ENCODE measurements at regions not wholly inside any gene's neighbourhood (a gene's known extent, or its start where the extent isn't known, plus 50 kb on each side); places are given as distances from the start of the nearest gene placed in this dataset.

DNA sequence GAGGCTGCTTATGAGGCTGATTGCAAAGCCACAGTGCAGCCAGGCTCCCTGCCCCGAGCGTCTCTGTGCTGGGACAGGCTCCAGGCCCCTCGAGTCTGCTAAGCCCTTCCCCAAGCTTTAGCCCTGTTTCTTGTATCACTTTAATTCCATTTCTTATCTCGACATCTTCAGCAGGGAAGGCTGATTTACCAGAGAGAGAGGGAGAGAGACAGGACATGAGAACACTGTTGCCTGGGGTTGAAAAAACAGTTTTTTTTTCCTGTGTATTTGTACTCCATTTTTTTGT, 386.5 kb downstream of the SMOC2 start:
- no peak overlapping the region for H3K27ac ChIP-seq (ENCODE audit: low read length)
- H3K9me3 ChIP-seq (ENCODE audit: insufficient read depth, low read length, severe bottlenecking), result no peaks in the 10 kb centered on the region
- no peaks in the 10 kb centered on the region for H3K36me3 ChIP-seq (ENCODE audit: insufficient read depth, low read length)
- H3K4me1 ChIP-seq (ENCODE audit: insufficient read depth, low read length), result no peaks in the 10 kb centered on the region
- no peak overlapping the region for H2AFZ ChIP-seq (ENCODE audit: low read depth, low read length)
- no peak overlapping the region for H3K9ac ChIP-seq (ENCODE audit: low read depth, low read length)
- no peak overlapping the region for H3K4me2 ChIP-seq (ENCODE audit: insufficient read depth, low read length)
- TF ChIP-seq EZH2 (IDR thresholded peaks at IDR 0.05; ENCODE audit: borderline replicate concordance, low read depth, low read length, severe bottlenecking) (no peak), CTCF (IDR thresholded peaks at IDR 0.05; ENCODE audit: borderline replicate concordance, extremely low read depth, low read length, poor library complexity, severe bottlenecking) (no peak)
- ATAC-seq (ENCODE audit: insufficient read depth, low read depth), result no peak
- no peaks in the 10 kb centered on the region for H3K27me3 ChIP-seq (ENCODE audit: insufficient read depth, low read length, poor library complexity)
- no peaks in the 10 kb centered on the region for H4K20me1 ChIP-seq (ENCODE audit: insufficient read depth, low read length)
- no peak overlapping the region for H3K4me3 ChIP-seq (ENCODE audit: low read depth in 1 of 2, low read length in 2 of 2)
- H3K79me2 ChIP-seq (ENCODE audit: insufficient read depth, low read length), result no peaks in the 10 kb centered on the region
- no peak for DNase-seq

DNA sequence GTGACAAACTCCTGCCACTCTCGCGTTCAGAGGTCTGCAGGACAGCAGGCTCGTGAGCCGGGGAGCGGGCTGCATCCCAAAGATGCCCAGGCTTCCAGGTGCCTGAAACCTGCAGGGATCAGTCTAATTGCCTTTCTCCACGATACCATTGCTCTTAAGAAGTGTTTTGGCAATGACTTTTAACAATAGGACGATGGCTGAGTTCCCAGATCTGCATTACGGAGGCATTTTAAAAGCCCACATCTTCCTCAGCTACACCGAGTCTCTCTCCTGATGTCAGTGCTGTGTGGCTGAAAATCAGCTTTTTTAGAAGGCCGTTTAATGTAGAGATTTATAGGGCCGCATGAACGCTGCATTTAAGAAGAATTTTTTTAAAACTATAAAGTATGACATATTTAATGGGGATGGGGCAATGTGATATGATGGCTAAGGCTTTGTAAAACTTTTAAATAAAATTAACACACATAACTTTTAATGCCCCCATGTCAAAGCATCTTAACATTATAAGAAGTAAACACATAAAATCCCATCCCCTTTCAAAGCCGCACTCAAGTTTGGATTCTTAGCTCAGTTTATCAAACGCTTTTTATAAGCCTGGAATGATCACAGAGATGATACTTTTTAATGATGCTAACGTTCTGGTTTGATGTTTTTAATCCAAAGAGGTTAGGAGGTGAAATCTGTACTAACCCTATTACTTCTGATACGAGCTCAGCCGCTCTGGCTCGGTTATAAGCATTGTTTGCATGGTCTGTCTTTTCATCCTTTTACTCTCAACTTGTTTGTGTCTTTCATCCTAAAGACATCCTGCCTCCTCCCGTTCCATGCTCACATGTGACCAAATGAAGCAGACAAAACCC, 386.0 kb downstream of the SMOC2 start:
- no peak for ATAC-seq (ENCODE audit: insufficient read depth, low read depth)
- TF ChIP-seq EZH2 (IDR thresholded peaks at IDR 0.05; ENCODE audit: borderline replicate concordance, low read depth, low read length, severe bottlenecking), result no peak
- no peak for TF ChIP-seq CTCF (IDR thresholded peaks at IDR 0.05; ENCODE audit: borderline replicate concordance, extremely low read depth, low read length, poor library complexity, severe bottlenecking)
- no peaks in the 10 kb centered on the region for H3K79me2 ChIP-seq (ENCODE audit: insufficient read depth, low read length)
- H4K20me1 ChIP-seq (ENCODE audit: insufficient read depth, low read length), result no peaks in the 10 kb centered on the region
- no peak overlapping the region for H2AFZ ChIP-seq (ENCODE audit: low read depth, low read length)
- H3K36me3 ChIP-seq (ENCODE audit: insufficient read depth, low read length), result no peaks in the 10 kb centered on the region
- no peak overlapping the region for H3K4me3 ChIP-seq (ENCODE audit: low read depth in 1 of 2, low read length in 2 of 2)
- no peak overlapping the region for H3K9ac ChIP-seq (ENCODE audit: low read depth, low read length)
- no peak overlapping the region for H3K4me2 ChIP-seq (ENCODE audit: insufficient read depth, low read length)
- DNase-seq, result no peak
- no peaks in the 10 kb centered on the region for H3K9me3 ChIP-seq (ENCODE audit: insufficient read depth, low read length, severe bottlenecking)
- H3K27ac ChIP-seq (ENCODE audit: low read length), result no peak overlapping the region
- no peaks in the 10 kb centered on the region for H3K4me1 ChIP-seq (ENCODE audit: insufficient read depth, low read length)
- no peaks in the 10 kb centered on the region for H3K27me3 ChIP-seq (ENCODE audit: insufficient read depth, low read length, poor library complexity)

DNA sequence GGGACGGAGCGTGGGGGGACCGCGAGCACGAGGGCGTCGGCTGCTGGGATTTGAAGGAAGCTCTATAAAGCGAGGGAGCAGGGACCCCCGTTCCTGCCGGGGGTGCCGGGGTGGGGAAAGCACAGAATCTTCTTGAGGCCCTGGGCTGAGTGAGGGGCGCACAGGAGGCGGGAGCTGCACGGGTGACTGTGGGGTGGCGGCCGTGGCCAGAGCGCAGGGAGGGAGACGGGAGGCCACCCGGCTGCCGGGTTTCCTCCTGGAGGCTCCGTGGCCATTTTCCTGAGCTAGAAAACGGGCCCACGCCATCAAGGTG, 385.1 kb downstream of the SMOC2 start:
- no peaks in the 10 kb centered on the region for H3K4me1 ChIP-seq (ENCODE audit: insufficient read depth, low read length)
- no peak overlapping the region for H3K4me2 ChIP-seq (ENCODE audit: insufficient read depth, low read length)
- no peaks in the 10 kb centered on the region for H3K36me3 ChIP-seq (ENCODE audit: insufficient read depth, low read length)
- ATAC-seq (ENCODE audit: insufficient read depth, low read depth), result no peak
- H3K9me3 ChIP-seq (ENCODE audit: insufficient read depth, low read length, severe bottlenecking), result no peaks in the 10 kb centered on the region
- no peak overlapping the region for H3K27ac ChIP-seq (ENCODE audit: low read length)
- DNase-seq, result no peak
- H4K20me1 ChIP-seq (ENCODE audit: insufficient read depth, low read length), result no peaks in the 10 kb centered on the region
- no peak overlapping the region for H3K9ac ChIP-seq (ENCODE audit: low read depth, low read length)
- no peak overlapping the region for H2AFZ ChIP-seq (ENCODE audit: low read depth, low read length)
- TF ChIP-seq EZH2 (IDR thresholded peaks at IDR 0.05; ENCODE audit: borderline replicate concordance, low read depth, low read length, severe bottlenecking) (no peak), CTCF (IDR thresholded peaks at IDR 0.05; ENCODE audit: borderline replicate concordance, extremely low read depth, low read length, poor library complexity, severe bottlenecking) (no peak)
- H3K4me3 ChIP-seq (ENCODE audit: low read depth in 1 of 2, low read length in 2 of 2), result no peak overlapping the region
- H3K79me2 ChIP-seq (ENCODE audit: insufficient read depth, low read length), result no peaks in the 10 kb centered on the region
- H3K27me3 ChIP-seq (ENCODE audit: insufficient read depth, low read length, poor library complexity), result no peaks in the 10 kb centered on the region
